ENCODE measurements at regions not wholly inside any gene's neighbourhood (a gene's known extent, or its start where the extent isn't known, plus 50 kb on each side); places are given as distances from the start of the nearest gene placed in this dataset. TPM values are rescaled to one million over a fixed set of nuclear protein-coding genes. Genes with fewer than 3 reads are reported as not detected.

GRCh38 chr5:25823330-25823873 lies 1178.6 kb upstream of the CDH10 start:
- H3K36me3 ChIP-seq (ENCODE audit: control insufficient read depth, insufficient read depth, low read length): no peaks in the 10 kb centered on the region
- no peak overlapping the region for H3K27ac ChIP-seq (ENCODE audit: low read depth, low read length)
- DNase-seq (ENCODE audit: low read depth in 4 of 6, low spot score in 6 of 6): no peak
- H3K27me3 ChIP-seq (ENCODE audit: control insufficient read depth, insufficient read depth, low read length): no peaks in the 10 kb centered on the region
- H3K4me1 ChIP-seq (ENCODE audit: control insufficient read depth, insufficient read depth, low read length): no peaks in the 10 kb centered on the region
- peaks cover 1% of the 10 kb centered on the region for H3K9me3 ChIP-seq (ENCODE audit: control insufficient read depth, insufficient read depth, low read length)
- 98% methylated on average over 17 of the region's 22 CpGs for WGBS (ENCODE audit: insufficient coverage)
- H3K4me3 ChIP-seq (ENCODE audit: low read depth, low read length): no peak overlapping the region

Small RNA genes lying in the stretch of these regions (small RNA-seq; reads per million reads assigned to genes)
- not detected for gene AC113347.2 (ENCODE audit: low replicate concordance)
- not detected for gene AC113347.3 (ENCODE audit: low replicate concordance)
- not detected for gene RNU4-43P (ENCODE audit: low replicate concordance)

All from spinal cord (tissue), 10 donors.